K562 (cell line): ENCODE measurements at regions not wholly inside any gene's neighbourhood (a gene's known extent, or its start where the extent isn't known, plus 50 kb on each side); places are given as distances from the start of the nearest gene placed in this dataset.
A peak's percentile ranks its signal among the peaks of the same experiment; 100 is the strongest.

Experiments
- CREM ChIP-seq: IDR thresholded peaks from 2 replicates; pipeline ENCODE4 v1.6.1; 2014; ENCODE audit warnings: antibody characterized with exemption, low read depth
- EP300 ChIP-seq: IDR thresholded peaks from 2 replicates; pipeline ENCODE4 v1.6.1; 2012; ENCODE audit warnings: low read length, improper control_type of control experiment
- KAT7 ChIP-seq: sonication (generic); formaldehyde crosslinking; IDR thresholded peaks from 2 replicates; pipeline ENCODE4 v1.8.0; 2022; ENCODE audit warnings: missing genetic modification reagents, mild to moderate bottlenecking, borderline replicate concordance
- PML ChIP-seq: IDR thresholded peaks from 2 replicates; pipeline ENCODE4 v1.6.1; 2012; ENCODE audit warnings: low read length, inconsistent platforms
- RCOR1 ChIP-seq, 2 experiments: IDR thresholded peaks; 2 replicates each; pipeline ENCODE4 v1.6.1; 2012; ENCODE audit warnings: low read depth in 2 of 2, low read length in 2 of 2, borderline replicate concordance in 1 of 2, improper control_type of control experiment in 1 of 2
- TAF9B ChIP-seq: fragments of 450-650 bp; IDR thresholded peaks from 2 replicates; pipeline ENCODE4 v1.6.1; 2018; ENCODE audit warnings: mild to moderate bottlenecking; ENCODE audit not compliant: partially characterized antibody
- TEAD4 ChIP-seq, 2 experiments: sonication (generic) in 1 of 2; formaldehyde crosslinking in 1 of 2; IDR thresholded peaks; 2 replicates each; pipeline versions ENCODE4 v1.6.1 to v1.8.0; 2012 to 2022; ENCODE audit warnings: borderline replicate concordance in 1 of 2, inconsistent platforms in 1 of 2, low read length in 1 of 2, mild to moderate bottlenecking in 1 of 2, missing genetic modification reagents in 1 of 2
- TRIM24 ChIP-seq, 2 experiments: fragments of 450-650 bp; IDR thresholded peaks; 2 replicates each; pipeline ENCODE4 v1.6.1; 2016
- ZNF143 ChIP-seq: sonication (generic); formaldehyde crosslinking; IDR thresholded peaks from 2 replicates; pipeline ENCODE4 v1.9.0; 2022; ENCODE audit warnings: mild to moderate bottlenecking, missing genetic modification reagents
- TF ChIP-seq, protein P1 (sequence below): sonication (generic); formaldehyde crosslinking; IDR thresholded peaks from 2 replicates; pipeline ENCODE4 v1.8.0; 2022; ENCODE audit warnings: mild to moderate bottlenecking, missing genetic modification reagents
- TF ChIP-seq, protein P2 (sequence below), 2 experiments: fragments of 450-650 bp; IDR thresholded peaks; 2 replicates each; pipeline ENCODE4 v1.6.1; 2016
- TF ChIP-seq, protein P3 (sequence below): fragments of 450-650 bp; IDR thresholded peaks from 2 replicates; pipeline ENCODE4 v1.6.1; 2017; ENCODE audit warnings: antibody characterized with exemption, mild to moderate bottlenecking
- TF ChIP-seq, protein P4 (sequence below): fragments of 250-450 bp; sonication (Bioruptor Pico); IDR thresholded peaks from 2 replicates; pipeline ENCODE4 v1.9.0; 2021; ENCODE audit warnings: mild to moderate bottlenecking

DNA sequence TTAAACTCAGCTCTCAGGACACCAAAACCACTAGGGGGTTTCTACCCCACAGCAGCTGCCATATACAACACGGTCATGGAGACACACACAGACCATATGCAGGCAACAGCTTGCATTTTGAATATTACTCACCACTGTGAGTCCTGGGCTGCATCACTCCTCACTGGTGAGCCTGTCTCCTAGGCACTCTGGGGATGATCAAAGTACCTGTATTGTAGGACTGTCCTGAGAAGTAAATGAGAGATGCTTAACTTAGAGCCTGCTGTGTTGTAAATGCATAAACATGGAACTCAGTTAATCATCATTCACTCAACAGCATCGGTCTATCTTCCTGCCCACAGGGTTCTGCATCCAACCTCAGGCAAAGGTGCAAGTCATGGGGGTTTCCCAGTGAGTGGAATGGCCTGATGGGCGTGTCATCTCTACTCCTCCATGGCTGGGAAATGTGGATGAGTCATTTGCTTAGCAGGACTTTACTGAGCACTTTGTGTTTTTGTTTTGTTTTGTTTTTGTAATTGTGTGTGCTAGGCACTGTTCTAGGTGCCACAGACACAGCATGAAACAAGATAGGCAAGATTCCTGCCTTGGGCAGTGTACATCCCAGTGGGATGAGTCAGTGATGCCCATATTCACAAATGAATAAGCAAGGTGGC lies 1141.2 kb upstream of the TMEM132C start (continued):
- TF ChIP-seq, protein P1, sequence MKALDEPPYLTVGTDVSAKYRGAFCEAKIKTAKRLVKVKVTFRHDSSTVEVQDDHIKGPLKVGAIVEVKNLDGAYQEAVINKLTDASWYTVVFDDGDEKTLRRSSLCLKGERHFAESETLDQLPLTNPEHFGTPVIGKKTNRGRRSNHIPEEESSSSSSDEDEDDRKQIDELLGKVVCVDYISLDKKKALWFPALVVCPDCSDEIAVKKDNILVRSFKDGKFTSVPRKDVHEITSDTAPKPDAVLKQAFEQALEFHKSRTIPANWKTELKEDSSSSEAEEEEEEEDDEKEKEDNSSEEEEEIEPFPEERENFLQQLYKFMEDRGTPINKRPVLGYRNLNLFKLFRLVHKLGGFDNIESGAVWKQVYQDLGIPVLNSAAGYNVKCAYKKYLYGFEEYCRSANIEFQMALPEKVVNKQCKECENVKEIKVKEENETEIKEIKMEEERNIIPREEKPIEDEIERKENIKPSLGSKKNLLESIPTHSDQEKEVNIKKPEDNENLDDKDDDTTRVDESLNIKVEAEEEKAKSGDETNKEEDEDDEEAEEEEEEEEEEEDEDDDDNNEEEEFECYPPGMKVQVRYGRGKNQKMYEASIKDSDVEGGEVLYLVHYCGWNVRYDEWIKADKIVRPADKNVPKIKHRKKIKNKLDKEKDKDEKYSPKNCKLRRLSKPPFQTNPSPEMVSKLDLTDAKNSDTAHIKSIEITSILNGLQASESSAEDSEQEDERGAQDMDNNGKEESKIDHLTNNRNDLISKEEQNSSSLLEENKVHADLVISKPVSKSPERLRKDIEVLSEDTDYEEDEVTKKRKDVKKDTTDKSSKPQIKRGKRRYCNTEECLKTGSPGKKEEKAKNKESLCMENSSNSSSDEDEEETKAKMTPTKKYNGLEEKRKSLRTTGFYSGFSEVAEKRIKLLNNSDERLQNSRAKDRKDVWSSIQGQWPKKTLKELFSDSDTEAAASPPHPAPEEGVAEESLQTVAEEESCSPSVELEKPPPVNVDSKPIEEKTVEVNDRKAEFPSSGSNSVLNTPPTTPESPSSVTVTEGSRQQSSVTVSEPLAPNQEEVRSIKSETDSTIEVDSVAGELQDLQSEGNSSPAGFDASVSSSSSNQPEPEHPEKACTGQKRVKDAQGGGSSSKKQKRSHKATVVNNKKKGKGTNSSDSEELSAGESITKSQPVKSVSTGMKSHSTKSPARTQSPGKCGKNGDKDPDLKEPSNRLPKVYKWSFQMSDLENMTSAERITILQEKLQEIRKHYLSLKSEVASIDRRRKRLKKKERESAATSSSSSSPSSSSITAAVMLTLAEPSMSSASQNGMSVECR (CRISPR knock-in tag): no peak
- TF ChIP-seq CREM: peak; percentile 53
- TF ChIP-seq, protein P2, sequence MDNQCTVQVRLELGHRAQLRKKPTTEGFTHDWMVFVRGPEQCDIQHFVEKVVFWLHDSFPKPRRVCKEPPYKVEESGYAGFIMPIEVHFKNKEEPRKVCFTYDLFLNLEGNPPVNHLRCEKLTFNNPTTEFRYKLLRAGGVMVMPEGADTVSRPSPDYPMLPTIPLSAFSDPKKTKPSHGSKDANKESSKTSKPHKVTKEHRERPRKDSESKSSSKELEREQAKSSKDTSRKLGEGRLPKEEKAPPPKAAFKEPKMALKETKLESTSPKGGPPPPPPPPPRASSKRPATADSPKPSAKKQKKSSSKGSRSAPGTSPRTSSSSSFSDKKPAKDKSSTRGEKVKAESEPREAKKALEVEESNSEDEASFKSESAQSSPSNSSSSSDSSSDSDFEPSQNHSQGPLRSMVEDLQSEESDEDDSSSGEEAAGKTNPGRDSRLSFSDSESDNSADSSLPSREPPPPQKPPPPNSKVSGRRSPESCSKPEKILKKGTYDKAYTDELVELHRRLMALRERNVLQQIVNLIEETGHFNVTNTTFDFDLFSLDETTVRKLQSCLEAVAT (IDR thresholded peaks at IDR 0.05): 0 out of 4 replicates have a peak, but pooled peaks of 1 of the 2 experiments have one; percentile 45
- peak; percentile 54 for TF ChIP-seq PML
- peak; percentile 38 to 65; a peak in 3 of 4 replicates for TF ChIP-seq TRIM24 (IDR thresholded peaks at IDR 0.05)
- TF ChIP-seq TEAD4 (IDR thresholded peaks at IDR 0.05; ENCODE audit: low read length): peak; percentile 76
- no peak for TF ChIP-seq TEAD4 (CRISPR knock-in tag; IDR thresholded peaks at IDR 0.05; ENCODE audit: borderline replicate concordance)
- TF ChIP-seq, protein P3, sequence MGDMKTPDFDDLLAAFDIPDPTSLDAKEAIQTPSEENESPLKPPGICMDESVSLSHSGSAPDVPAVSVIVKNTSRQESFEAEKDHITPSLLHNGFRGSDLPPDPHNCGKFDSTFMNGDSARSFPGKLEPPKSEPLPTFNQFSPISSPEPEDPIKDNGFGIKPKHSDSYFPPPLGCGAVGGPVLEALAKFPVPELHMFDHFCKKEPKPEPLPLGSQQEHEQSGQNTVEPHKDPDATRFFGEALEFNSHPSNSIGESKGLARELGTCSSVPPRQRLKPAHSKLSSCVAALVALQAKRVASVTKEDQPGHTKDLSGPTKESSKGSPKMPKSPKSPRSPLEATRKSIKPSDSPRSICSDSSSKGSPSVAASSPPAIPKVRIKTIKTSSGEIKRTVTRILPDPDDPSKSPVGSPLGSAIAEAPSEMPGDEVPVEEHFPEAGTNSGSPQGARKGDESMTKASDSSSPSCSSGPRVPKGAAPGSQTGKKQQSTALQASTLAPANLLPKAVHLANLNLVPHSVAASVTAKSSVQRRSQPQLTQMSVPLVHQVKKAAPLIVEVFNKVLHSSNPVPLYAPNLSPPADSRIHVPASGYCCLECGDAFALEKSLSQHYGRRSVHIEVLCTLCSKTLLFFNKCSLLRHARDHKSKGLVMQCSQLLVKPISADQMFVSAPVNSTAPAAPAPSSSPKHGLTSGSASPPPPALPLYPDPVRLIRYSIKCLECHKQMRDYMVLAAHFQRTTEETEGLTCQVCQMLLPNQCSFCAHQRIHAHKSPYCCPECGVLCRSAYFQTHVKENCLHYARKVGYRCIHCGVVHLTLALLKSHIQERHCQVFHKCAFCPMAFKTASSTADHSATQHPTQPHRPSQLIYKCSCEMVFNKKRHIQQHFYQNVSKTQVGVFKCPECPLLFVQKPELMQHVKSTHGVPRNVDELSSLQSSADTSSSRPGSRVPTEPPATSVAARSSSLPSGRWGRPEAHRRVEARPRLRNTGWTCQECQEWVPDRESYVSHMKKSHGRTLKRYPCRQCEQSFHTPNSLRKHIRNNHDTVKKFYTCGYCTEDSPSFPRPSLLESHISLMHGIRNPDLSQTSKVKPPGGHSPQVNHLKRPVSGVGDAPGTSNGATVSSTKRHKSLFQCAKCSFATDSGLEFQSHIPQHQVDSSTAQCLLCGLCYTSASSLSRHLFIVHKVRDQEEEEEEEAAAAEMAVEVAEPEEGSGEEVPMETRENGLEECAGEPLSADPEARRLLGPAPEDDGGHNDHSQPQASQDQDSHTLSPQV: peak; percentile 49; the same call in 1 of the 2 replicates
- TF ChIP-seq EP300: peak; percentile 74
- TF ChIP-seq, protein P4, sequence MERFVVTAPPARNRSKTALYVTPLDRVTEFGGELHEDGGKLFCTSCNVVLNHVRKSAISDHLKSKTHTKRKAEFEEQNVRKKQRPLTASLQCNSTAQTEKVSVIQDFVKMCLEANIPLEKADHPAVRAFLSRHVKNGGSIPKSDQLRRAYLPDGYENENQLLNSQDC (CRISPR knock-in tag): no peak
- no peak for TF ChIP-seq KAT7
- peak in 1 of 2 experiments; percentile 83; a peak in 1 of 4 replicates for TF ChIP-seq RCOR1 (IDR thresholded peaks at IDR 0.05; ENCODE audit: borderline replicate concordance in 1 of 2, low read depth in 2 of 2, low read length in 2 of 2)
- no peak for TF ChIP-seq ZNF143 (CRISPR knock-in tag)
- TF ChIP-seq TAF9B: peak; percentile 51
